D341Med (cell line): ENCODE measurements at regions not wholly inside any gene's neighbourhood (a gene's known extent, or its start where the extent isn't known, plus 50 kb on each side); places are given as distances from the start of the nearest gene placed in this dataset.

Experiments
- DNase-seq: peaks from one replicate; pipeline ENCODE4 v3.0.0; 2012; ENCODE audit warnings: low spot score

DNA sequence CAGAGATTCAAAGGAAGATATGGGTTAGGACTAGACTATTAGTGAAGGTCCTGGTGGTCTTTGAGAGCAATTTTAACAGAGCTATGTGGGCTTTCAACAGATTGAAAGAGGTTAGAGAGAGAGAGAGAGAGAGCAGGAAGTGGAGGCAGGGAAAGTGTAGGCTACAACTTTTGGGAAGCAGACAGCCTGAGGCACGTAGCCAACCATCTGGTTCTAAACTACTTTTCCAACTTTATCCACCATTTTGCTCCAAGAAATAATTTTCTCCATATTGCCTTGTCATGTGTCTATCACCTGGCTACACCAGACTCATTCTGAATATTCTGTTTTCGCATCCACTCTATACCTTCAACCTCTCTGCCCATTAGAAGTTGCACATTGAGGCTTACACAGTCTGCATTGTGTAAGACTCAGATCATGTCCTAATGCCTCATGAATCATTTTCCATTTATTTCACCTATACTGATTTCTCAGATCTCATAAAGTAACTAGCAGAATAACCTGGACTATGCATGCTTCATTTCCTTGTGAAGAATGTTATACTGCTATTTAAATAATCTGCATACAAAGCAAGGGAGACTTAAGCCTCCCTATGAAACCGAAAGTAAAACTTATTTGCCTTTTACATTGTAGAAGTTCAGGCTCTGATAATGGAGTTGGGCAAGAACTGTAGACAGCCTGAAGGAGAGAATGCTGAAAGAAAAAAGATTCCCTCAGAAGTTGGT lies 235.6 kb downstream of the ELAVL2 start:
- DNase-seq, result no peak

DNA sequence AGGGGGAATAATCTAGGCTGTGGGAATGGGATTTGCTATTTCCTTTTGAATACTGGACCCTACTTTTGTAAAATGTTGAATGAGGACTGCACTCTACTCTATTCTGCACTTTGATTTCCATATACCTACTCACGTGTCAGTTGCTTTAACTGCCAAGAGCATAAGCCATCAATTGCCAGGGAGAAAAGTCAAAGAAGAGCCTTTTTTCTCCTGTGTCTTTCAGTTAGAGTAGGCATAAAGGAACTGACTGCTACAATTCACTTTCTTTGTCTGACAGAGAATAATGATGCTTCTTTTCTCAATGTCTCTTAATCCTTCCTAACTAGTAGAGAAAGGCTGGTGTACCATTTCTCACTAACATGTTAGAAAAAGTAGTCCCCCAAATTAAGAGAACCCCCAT lies 231.6 kb downstream of the ELAVL2 start:
- DNase-seq, result no peak

- no peak for DNase-seq
Observed at GRCh38 chr9:23596913-23597634, 229.0 kb downstream of the ELAVL2 start.

GRCh38 chr9:23598994-23599393 lies 227.0 kb downstream of the ELAVL2 start:
- DNase-seq, result no peak

- DNase-seq, result no peak
Observed at GRCh38 chr9:23603311-23603710, 222.7 kb downstream of the ELAVL2 start.

DNA sequence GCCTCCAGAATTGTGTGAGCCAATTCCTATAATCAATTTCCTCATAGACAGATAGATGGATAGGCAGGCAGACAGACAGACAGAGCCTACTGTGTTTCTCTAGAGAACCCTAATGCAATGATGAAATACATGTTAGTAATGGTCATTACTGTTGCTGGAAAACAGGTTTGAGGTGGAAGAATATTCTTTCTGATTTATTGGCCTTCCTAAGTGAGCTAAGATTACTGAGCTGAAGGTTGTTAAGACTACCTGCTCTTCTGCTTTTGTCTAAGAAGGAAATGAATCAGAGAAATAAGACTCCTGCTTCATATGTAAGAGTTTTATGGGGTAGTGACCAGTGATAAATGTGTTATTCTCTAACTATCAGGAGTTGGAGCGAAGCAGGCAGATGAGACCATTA lies 219.9 kb downstream of the ELAVL2 start:
- DNase-seq, result no peak

- DNase-seq, result no peak
Observed at GRCh38 chr9:23608456-23608855, 217.6 kb downstream of the ELAVL2 start.

- no peak for DNase-seq
Observed at GRCh38 chr9:23611869-23612268, 214.2 kb downstream of the ELAVL2 start.

- DNase-seq, result no peak
Observed at GRCh38 chr9:23615569-23615968, 210.5 kb downstream of the ELAVL2 start.

DNA sequence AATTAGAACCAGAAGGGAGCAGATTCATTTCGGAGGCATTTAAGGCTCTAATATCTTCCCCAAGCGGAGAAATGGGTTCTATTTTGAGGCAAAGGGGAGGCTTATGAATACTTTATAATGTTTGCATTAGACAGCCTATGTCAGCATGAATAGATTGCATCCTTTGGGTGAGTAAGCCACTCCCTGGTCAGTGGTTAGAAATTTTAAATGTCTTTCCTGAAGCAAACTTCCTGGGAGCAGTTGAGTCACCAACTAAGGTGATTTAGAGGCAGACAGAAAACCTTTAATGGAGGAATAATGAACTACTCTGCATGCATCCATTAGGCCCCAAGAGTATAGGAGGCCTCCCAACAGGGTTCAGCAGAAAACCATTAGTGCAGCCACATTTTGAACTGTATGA lies 204.9 kb downstream of the ELAVL2 start:
- no peak for DNase-seq

DNA sequence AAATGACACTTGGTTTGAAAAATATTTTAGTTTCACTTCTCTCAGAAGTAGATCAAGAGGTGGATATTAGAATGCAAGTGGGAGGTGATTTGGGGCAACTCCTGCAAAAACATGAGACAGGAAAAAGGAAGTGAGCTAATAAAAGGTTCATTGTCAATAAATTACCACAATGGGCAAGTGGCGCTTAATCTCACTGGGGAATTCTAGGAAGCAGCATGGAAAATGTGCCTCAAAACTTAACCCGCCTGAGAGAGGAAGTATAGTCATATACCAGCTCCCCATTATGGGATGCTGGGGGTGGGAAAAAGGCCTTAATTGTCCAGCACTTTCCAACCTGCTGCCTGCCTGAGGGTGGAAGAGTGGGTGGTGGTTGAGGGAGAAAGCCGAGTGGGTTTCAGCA lies 204.1 kb downstream of the ELAVL2 start:
- no peak for DNase-seq

GRCh38 chr9:23622396-23622795 lies 203.6 kb downstream of the ELAVL2 start:
- DNase-seq, result no peak

GRCh38 chr9:23630488-23630887 lies 195.6 kb downstream of the ELAVL2 start:
- DNase-seq, result no peak

DNA sequence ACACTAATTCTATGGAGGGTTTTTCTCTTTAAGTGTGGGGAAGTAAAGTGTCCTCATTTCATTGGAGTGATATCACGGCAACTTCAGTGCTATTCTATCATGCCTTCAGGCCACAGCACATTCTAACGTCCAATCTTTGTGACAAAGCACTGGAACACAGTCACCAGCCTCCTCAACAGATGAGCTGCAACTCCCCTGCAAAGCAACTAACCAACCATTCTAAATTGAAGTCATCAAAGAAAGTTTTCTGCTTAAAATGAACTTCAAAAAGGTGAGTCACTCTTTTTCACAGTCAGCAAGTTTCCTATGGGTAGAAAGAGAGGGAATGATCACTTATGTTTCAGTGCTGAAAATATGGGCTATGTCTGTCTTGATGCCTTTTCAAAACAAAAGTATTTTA lies 190.8 kb downstream of the ELAVL2 start:
- no peak for DNase-seq

GRCh38 chr9:23636199-23636598 lies 189.8 kb downstream of the ELAVL2 start:
- DNase-seq, result no peak

GRCh38 chr9:23638011-23638410 lies 188.0 kb downstream of the ELAVL2 start:
- DNase-seq, result no peak

DNA sequence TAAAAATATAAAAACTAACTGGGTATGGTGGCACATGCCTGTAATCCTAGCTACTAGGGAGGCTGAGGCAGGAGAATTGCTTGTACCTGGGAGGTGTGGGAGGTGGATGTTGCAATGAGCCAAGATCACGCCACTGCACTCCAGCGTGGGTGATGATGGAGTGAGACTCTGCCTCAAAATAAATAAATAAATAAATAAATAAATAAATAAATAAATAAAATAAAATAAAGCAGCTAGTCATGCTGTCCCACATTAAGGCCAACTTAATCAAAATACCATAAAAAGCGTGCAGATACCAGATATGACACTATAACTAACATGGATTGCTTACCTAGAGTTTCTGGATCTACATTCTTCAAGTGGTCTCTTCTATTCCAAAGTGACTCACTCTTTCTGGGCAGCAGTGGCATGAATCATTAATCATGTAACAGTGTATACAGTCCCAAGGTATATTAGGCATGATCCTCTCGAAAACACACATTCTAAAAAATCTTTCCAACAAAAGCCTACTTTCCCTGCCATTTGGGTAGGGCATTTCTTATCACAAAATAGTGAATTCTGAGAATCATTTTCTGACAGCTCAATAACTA lies 187.1 kb downstream of the ELAVL2 start:
- no peak for DNase-seq
